ENCODE measurements at regions not wholly inside any gene's neighbourhood (a gene's known extent, or its start where the extent isn't known, plus 50 kb on each side); places are given as distances from the start of the nearest gene placed in this dataset.

GRCh38 chr9:99743006-99743405, 78.7 kb upstream of the NR4A3 start:
- no peaks in the 10 kb centered on the region for H3K36me3 ChIP-seq (replicated peaks)
- H3K27ac ChIP-seq, result no peak overlapping the region
- in situ Hi-C loops (cut with HindIII; ENCODE audit: low pct_ligation_motif_present, low sequenced_read_pairs), result no loop called here
- H3K4me3 ChIP-seq (ENCODE audit: low read depth, low read length), result no peak overlapping the region
- DNase-seq, result no peak
- TF ChIP-seq CTCF (IDR thresholded peaks at IDR 0.05; ENCODE audit: low read depth, low read length, missing control alignments), result no peak
- H3K27me3 ChIP-seq (replicated peaks), result no peaks in the 10 kb centered on the region

- no peak for DNase-seq
- in situ Hi-C loops (cut with HindIII; ENCODE audit: low pct_ligation_motif_present, low sequenced_read_pairs), result no loop called here
- no peaks in the 10 kb centered on the region for H3K27me3 ChIP-seq (replicated peaks)
- no peak overlapping the region for H3K27ac ChIP-seq
- no peaks in the 10 kb centered on the region for H3K36me3 ChIP-seq (replicated peaks)
- TF ChIP-seq CTCF (IDR thresholded peaks at IDR 0.05; ENCODE audit: low read depth, low read length, missing control alignments), result no peak
- H3K4me3 ChIP-seq (ENCODE audit: low read depth, low read length), result no peak overlapping the region
These were observed 78.2 kb upstream of the NR4A3 start for GRCh38 chr9:99743455-99743854.

- no peak overlapping the region for H3K4me3 ChIP-seq (ENCODE audit: low read depth, low read length)
- in situ Hi-C loops (cut with HindIII; ENCODE audit: low pct_ligation_motif_present, low sequenced_read_pairs), result no loop called here
- H3K36me3 ChIP-seq (replicated peaks), result no peaks in the 10 kb centered on the region
- TF ChIP-seq CTCF (IDR thresholded peaks at IDR 0.05; ENCODE audit: low read depth, low read length, missing control alignments), result no peak
- no peak overlapping the region for H3K27ac ChIP-seq
- DNase-seq, result no peak
- no peaks in the 10 kb centered on the region for H3K27me3 ChIP-seq (replicated peaks)
These were observed 77.6 kb upstream of the NR4A3 start for GRCh38 chr9:99744132-99744531.

GRCh38 chr9:99745085-99745484, 76.6 kb upstream of the NR4A3 start:
- in situ Hi-C loops (cut with HindIII; ENCODE audit: low pct_ligation_motif_present, low sequenced_read_pairs), result no loop called here
- H3K27ac ChIP-seq, result no peak overlapping the region
- TF ChIP-seq CTCF (IDR thresholded peaks at IDR 0.05; ENCODE audit: low read depth, low read length, missing control alignments), result no peak
- no peak overlapping the region for H3K4me3 ChIP-seq (ENCODE audit: low read depth, low read length)
- no peaks in the 10 kb centered on the region for H3K27me3 ChIP-seq (replicated peaks)
- H3K36me3 ChIP-seq (replicated peaks), result no peaks in the 10 kb centered on the region
- DNase-seq, result no peak

- Histone ChIP-seq H3K27me3 (replicated peaks) (no peaks in the 10 kb centered on the region), H3K27ac (no peak overlapping the region), H3K36me3 (replicated peaks) (no peaks in the 10 kb centered on the region), H3K4me3 (ENCODE audit: low read depth, low read length) (no peak overlapping the region)
- no peak for TF ChIP-seq CTCF (IDR thresholded peaks at IDR 0.05; ENCODE audit: low read depth, low read length, missing control alignments)
- in situ Hi-C loops (cut with HindIII; ENCODE audit: low pct_ligation_motif_present, low sequenced_read_pairs), result no loop called here
- no peak for DNase-seq
These were observed 75.3 kb upstream of the NR4A3 start for GRCh38 chr9:99746406-99746805.

GRCh38 chr9:99748266-99748665, 73.4 kb upstream of the NR4A3 start:
- no peaks in the 10 kb centered on the region for H3K36me3 ChIP-seq (replicated peaks)
- in situ Hi-C loops (cut with HindIII; ENCODE audit: low pct_ligation_motif_present, low sequenced_read_pairs), result no loop called here
- TF ChIP-seq CTCF (IDR thresholded peaks at IDR 0.05; ENCODE audit: low read depth, low read length, missing control alignments), result no peak
- no peak overlapping the region for H3K27ac ChIP-seq
- H3K4me3 ChIP-seq (ENCODE audit: low read depth, low read length), result no peak overlapping the region
- H3K27me3 ChIP-seq (replicated peaks), result no peaks in the 10 kb centered on the region
- no peak for DNase-seq

Measured in brain microvascular endothelial cell (primary cell).